ENCODE measurements at regions not wholly inside any gene's neighbourhood (a gene's known extent, or its start where the extent isn't known, plus 50 kb on each side); places are given as distances from the start of the nearest gene placed in this dataset.

DNA sequence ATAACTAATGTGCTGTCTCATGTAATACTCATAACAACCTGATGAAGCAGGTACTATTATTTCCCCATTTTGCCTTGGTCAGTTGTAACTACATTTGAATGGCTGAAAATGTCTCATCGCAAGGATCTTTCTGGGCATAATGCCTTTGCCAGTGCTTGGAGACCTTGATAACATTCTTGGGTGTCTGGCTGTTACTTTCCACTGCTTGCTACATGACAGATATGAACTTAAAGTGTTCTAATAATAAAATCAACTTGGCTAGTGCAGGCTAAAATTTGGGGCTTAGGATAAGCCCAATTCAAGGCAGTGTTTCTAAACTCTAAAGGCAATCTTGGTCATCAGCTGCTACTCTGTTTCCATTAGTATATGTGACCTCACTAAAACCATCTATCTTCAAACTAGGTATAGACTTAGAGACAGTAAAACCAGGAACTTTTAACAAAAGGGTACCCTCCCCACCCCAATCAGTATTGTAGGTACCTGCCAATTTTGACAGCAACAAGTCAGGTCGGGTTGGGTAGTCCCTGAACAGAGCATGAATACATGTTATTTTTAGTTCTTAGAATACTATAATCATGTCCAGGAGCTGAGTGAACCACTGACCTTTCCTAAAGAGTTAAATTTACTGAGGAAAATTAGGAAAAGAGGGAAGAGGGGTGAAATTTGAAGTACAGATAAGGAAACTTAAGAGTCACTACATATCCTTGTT, 68.2 kb upstream of the AHR start:
- TF ChIP-seq, protein P1, sequence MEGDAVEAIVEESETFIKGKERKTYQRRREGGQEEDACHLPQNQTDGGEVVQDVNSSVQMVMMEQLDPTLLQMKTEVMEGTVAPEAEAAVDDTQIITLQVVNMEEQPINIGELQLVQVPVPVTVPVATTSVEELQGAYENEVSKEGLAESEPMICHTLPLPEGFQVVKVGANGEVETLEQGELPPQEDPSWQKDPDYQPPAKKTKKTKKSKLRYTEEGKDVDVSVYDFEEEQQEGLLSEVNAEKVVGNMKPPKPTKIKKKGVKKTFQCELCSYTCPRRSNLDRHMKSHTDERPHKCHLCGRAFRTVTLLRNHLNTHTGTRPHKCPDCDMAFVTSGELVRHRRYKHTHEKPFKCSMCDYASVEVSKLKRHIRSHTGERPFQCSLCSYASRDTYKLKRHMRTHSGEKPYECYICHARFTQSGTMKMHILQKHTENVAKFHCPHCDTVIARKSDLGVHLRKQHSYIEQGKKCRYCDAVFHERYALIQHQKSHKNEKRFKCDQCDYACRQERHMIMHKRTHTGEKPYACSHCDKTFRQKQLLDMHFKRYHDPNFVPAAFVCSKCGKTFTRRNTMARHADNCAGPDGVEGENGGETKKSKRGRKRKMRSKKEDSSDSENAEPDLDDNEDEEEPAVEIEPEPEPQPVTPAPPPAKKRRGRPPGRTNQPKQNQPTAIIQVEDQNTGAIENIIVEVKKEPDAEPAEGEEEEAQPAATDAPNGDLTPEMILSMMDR (conservative IDR thresholded peaks at IDR 0.05): no peak

More for the DNA sequence above, 68.2 kb upstream of the AHR start:
- no peak overlapping the region for H3K4me2 ChIP-seq (ENCODE audit: insufficient read depth, insufficient read length, low read length)
- no peak overlapping the region for H2AFZ ChIP-seq (ENCODE audit: low read length)
- H4K8ac ChIP-seq (replicated peaks; ENCODE audit: insufficient read length, low read depth, low read length): no peak overlapping the region
- no peaks in the 10 kb centered on the region for H3K79me1 ChIP-seq (ENCODE audit: insufficient read depth, low read depth, low read length, poor library complexity, severe bottlenecking)
- H3K79me2 ChIP-seq (ENCODE audit: insufficient read depth, low read length): no peaks in the 10 kb centered on the region
- no peaks in the 10 kb centered on the region for H4K20me1 ChIP-seq (ENCODE audit: control insufficient read depth, insufficient read depth, insufficient read length)
- no peak for DNase-seq
- no peak overlapping the region for H2AK5ac ChIP-seq (ENCODE audit: insufficient read length, low read length)
- H3K9me3 ChIP-seq (ENCODE audit: control insufficient read depth, low read depth, low read length): no peaks in the 10 kb centered on the region
- H3K27me3 ChIP-seq (ENCODE audit: insufficient read depth, low read length): no peaks in the 10 kb centered on the region
- H3K14ac ChIP-seq (ENCODE audit: insufficient read depth, low read length): no peak overlapping the region
- no peak overlapping the region for H3K23ac ChIP-seq (ENCODE audit: insufficient read length, low read depth, low read length)
- no peak overlapping the region for H2BK12ac ChIP-seq (ENCODE audit: insufficient read length, low read depth, low read length)
- no peak overlapping the region for H4K91ac ChIP-seq (ENCODE audit: insufficient read length, low read depth, low read length)
- H3K9ac ChIP-seq (ENCODE audit: extremely low read depth, insufficient read length, low read length): no peak overlapping the region
- Mint-ChIP-seq H3K36me3 (ENCODE audit: insufficient read depth in 1 of 3, low read depth in 3 of 3) (no peaks in the 10 kb centered on the region), H3K4me1 (no peaks in the 10 kb centered on the region), H3K27ac (no peak overlapping the region), H3K4me3 (no peak overlapping the region), H3K27me3 (ENCODE audit: low read depth) (no peaks in the 10 kb centered on the region), H3K9me3 (no peaks in the 10 kb centered on the region)
- no peak overlapping the region for H3K27ac ChIP-seq (ENCODE audit: insufficient read length, low read depth, low read length)
- no peaks in the 10 kb centered on the region for H3K4me1 ChIP-seq (ENCODE audit: insufficient read depth, low read length)
- no peak overlapping the region for H2BK15ac ChIP-seq (ENCODE audit: low read depth, low read length)
- H2BK5ac ChIP-seq (ENCODE audit: insufficient read length, low read length): no peak overlapping the region
- H2BK120ac ChIP-seq (ENCODE audit: low read depth, low read length, poor library complexity, severe bottlenecking): no peak overlapping the region
- no peak overlapping the region for H2BK20ac ChIP-seq (ENCODE audit: low read depth, low read length, poor library complexity, severe bottlenecking)
- no peak overlapping the region for H3K56ac ChIP-seq (ENCODE audit: insufficient read length, low read depth, low read length)
- H3K4ac ChIP-seq (ENCODE audit: low read depth, low read length): no peak overlapping the region
- H3K23me2 ChIP-seq (ENCODE audit: insufficient read length, low read depth, low read length, poor library complexity, severe bottlenecking): no peaks in the 10 kb centered on the region
- H3K18ac ChIP-seq (ENCODE audit: insufficient read length, low read depth, low read length): no peak overlapping the region
- no peak overlapping the region for H4K5ac ChIP-seq (ENCODE audit: insufficient read length, low read depth, low read length)
- no peak overlapping the region for H3T11ph ChIP-seq (ENCODE audit: low read length)
- no CpG with 5 or more reads among the region's 2 CpGs for whole genome bisulfite sequencing (ENCODE audit: extremely low coverage, insufficient read length, low lambda C conversion rate)
